Adrenal gland (tissue), 9 donors: ENCODE measurements at regions not wholly inside any gene's neighbourhood (a gene's known extent, or its start where the extent isn't known, plus 50 kb on each side); places are given as distances from the start of the nearest gene placed in this dataset.

Source experiments
- DNase-seq, 7 donors: peaks; one replicate each; pipeline ENCODE4 v3.0.0-alpha.2; 2019 to 2020
- H3K27ac ChIP-seq, 5 donors: fragments of 200-600 bp; sonication (generic) in 4 of 5; 1 replicate in 3 of 5; 2 replicates in 2 of 5; pipeline versions ENCODE4 v1.5.1 to v1.8.0; 2016 to 2020; ENCODE audit warnings: mild to moderate bottlenecking in 1 of 5
- H3K27me3 ChIP-seq: fragments of 200-600 bp; 2 replicates; pipeline ENCODE4 v1.8.0; 2021
- H3K36me3 ChIP-seq, 2 donors: fragments of 200-600 bp; replicated peaks in 1 of 2; 1 replicate in 1 of 2; 2 replicates in 1 of 2; pipeline versions ENCODE4 v1.5.1 to v1.8.0; 2018 to 2022
- H3K4me1 ChIP-seq, 2 donors: fragments of 200-600 bp; replicated peaks in 1 of 2; 1 replicate in 1 of 2; 2 replicates in 1 of 2; pipeline versions ENCODE4 v1.5.1 to v1.8.0; 2018 to 2021
- H3K4me3 ChIP-seq, 4 donors: fragments of 200-600 bp; sonication (generic) in 3 of 4; one replicate each; pipeline ENCODE4 v1.5.1; 2016 to 2018
- H3K9me3 ChIP-seq, 3 donors: fragments of 200-600 bp; sonication (generic) in 1 of 3; replicated peaks in 1 of 3; 1 replicate in 2 of 3; 2 replicates in 1 of 3; pipeline versions ENCODE4 v1.5.1 to v1.8.0; 2016 to 2021
- CTCF ChIP-seq, 6 experiments: fragments of 450-650 bp in 4 of 6; fragments of 200-600 bp in 2 of 6; sonication (generic) in 1 of 6; IDR thresholded peaks; 1 replicate in 5 of 6; 2 replicates in 1 of 6; pipeline versions ENCODE4 v1.5.1 to v1.8.0; 2016 to 2021; ENCODE audit warnings: antibody characterized with exemption in 6 of 6, mild to moderate bottlenecking in 2 of 6, moderate library complexity in 1 of 6
- POLR2A ChIP-seq, 2 donors: fragments of 450-650 bp; IDR thresholded peaks; one replicate each; pipeline ENCODE4 v1.6.1; 2017; ENCODE audit warnings: antibody characterized with exemption in 2 of 2, mild to moderate bottlenecking in 2 of 2, moderate library complexity in 1 of 2
- WGBS, 4 donors: extraction: QIAGEN DNeasy Blood & Tissue Kit in 2 of 4; methylation state at CpG; one replicate each; pipeline versions ENCODE4 v1.1.5 to v1.1.7; 2013 to 2017; 5-methylcytosine and 5-hydroxymethylcytosine counted together
- intact Hi-C, 2 donors: fragments of 100-400 bp; cut with DNase I; formaldehyde crosslinking; loops; one replicate each; pipeline versions ENCODE4 v1.14.1 to v1.15.0; 2022 to 2023
- donor health status: healthy with polysubstance abuse.
- donor health status: Bipolar disorder and iron deficiency.
- donor health status: DM: yes; HTN: yes; CAD: no.
- donor health status: DM: no; HTN: no; CAD: no.
- donor health status: DM: no; HTN: no; CAD: no.

- no peak overlapping the region for H3K4me3 ChIP-seq
- no peaks in the 10 kb centered on the region for H3K36me3 ChIP-seq
- H3K9me3 ChIP-seq, result no peaks in the 10 kb centered on the region
- H3K27ac ChIP-seq, result no peak overlapping the region
- DNase-seq, result no peak
- H3K4me1 ChIP-seq, result no peaks in the 10 kb centered on the region
- 65 to 80% (median 74%) methylated on average over 4 of the region's 4 CpGs for WGBS, 4 donors
- H3K27me3 ChIP-seq, result no peaks in the 10 kb centered on the region
- no peak for TF ChIP-seq POLR2A (IDR thresholded peaks at IDR 0.05)
- no peak for TF ChIP-seq CTCF (IDR thresholded peaks at IDR 0.05)
- intact Hi-C loops, result no loop called here
These were observed 356.6 kb upstream of the LYPLAL1 start for GRCh38 chr1:218817071-218817470.

GRCh38 chr1:218817691-218818465, 355.8 kb upstream of the LYPLAL1 start:
- intact Hi-C loops, result no loop called here
- H3K4me1 ChIP-seq, result no peaks in the 10 kb centered on the region
- no peak for TF ChIP-seq POLR2A (IDR thresholded peaks at IDR 0.05)
- no peak for TF ChIP-seq CTCF (IDR thresholded peaks at IDR 0.05)
- no peaks in the 10 kb centered on the region for H3K9me3 ChIP-seq
- no peak overlapping the region for H3K27ac ChIP-seq
- H3K27me3 ChIP-seq, result no peaks in the 10 kb centered on the region
- H3K4me3 ChIP-seq, result no peak overlapping the region
- WGBS, 4 donors, result 64 to 74% (median 73%) methylated on average over 8 of the region's 8 CpGs
- DNase-seq, result no peak
- no peaks in the 10 kb centered on the region for H3K36me3 ChIP-seq

GRCh38 chr1:218823291-218823900, 350.3 kb upstream of the LYPLAL1 start:
- WGBS, 4 donors, result 52 to 72% (median 65%) methylated on average over 4 of the region's 4 CpGs

DNA sequence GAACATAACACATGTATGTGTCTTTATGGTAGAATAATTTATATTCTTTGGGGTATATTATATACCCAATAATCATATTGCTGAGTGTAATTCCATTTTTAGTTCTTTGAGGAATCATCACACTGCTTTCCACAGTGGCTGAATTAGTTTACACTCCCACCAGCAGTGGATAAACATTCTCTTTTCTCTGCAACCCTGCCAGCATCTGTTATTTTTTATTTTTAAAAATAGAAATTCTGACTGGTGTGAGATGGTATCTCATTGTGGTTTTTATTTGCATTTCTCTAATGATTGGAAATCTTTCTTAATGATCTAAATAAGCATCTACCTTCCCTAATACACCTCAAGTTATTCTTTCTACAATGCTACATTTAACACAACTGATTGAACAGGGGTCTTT, 346.2 kb upstream of the LYPLAL1 start:
- no peak for TF ChIP-seq CTCF (IDR thresholded peaks at IDR 0.05)
- no peak for TF ChIP-seq POLR2A (IDR thresholded peaks at IDR 0.05)
- no peak for DNase-seq
- Histone ChIP-seq H3K27me3 (no peaks in the 10 kb centered on the region), H3K27ac (no peak overlapping the region), H3K36me3 (no peaks in the 10 kb centered on the region), H3K9me3 (no peaks in the 10 kb centered on the region), H3K4me3 (no peak overlapping the region), H3K4me1 (no peaks in the 10 kb centered on the region)
- intact Hi-C loops, result no loop called here

More at GRCh38 chr1:218823291-218823900, 350.3 kb upstream of the LYPLAL1 start:
- Histone ChIP-seq H3K36me3 (no peaks in the 10 kb centered on the region), H3K27ac (no peak overlapping the region), H3K4me1 (no peaks in the 10 kb centered on the region), H3K9me3 (no peaks in the 10 kb centered on the region), H3K4me3 (no peak overlapping the region), H3K27me3 (no peaks in the 10 kb centered on the region)
- TF ChIP-seq CTCF (IDR thresholded peaks at IDR 0.05) (no peak), POLR2A (IDR thresholded peaks at IDR 0.05) (no peak)
- intact Hi-C loops, result no loop called here
- no peak for DNase-seq
